Skeletal muscle tissue (tissue), 3 donors: ENCODE measurements at regions not wholly inside any gene's neighbourhood (a gene's known extent, or its start where the extent isn't known, plus 50 kb on each side); places are given as distances from the start of the nearest gene placed in this dataset.

ENCODE experiments used
- H3K27ac ChIP-seq: one replicate; pipeline ENCODE4 v1.7.0; 2013; ENCODE audit warnings: mild to moderate bottlenecking, low read depth, low read length, inconsistent platforms
- H3K27me3 ChIP-seq, 3 donors: one replicate each; pipeline ENCODE4 v1.7.0; 2013; ENCODE audit warnings: low read length in 3 of 3; ENCODE audit not compliant: control insufficient read depth in 3 of 3, insufficient read depth in 3 of 3
- H3K36me3 ChIP-seq, 3 donors: one replicate each; pipeline ENCODE4 v1.7.0; 2013; ENCODE audit warnings: low read length in 3 of 3; ENCODE audit not compliant: control insufficient read depth in 3 of 3, insufficient read depth in 3 of 3
- H3K4me1 ChIP-seq, 3 donors: one replicate each; pipeline ENCODE4 v1.7.0; 2013; ENCODE audit warnings: low read length in 3 of 3, mild to moderate bottlenecking in 3 of 3; ENCODE audit not compliant: control insufficient read depth in 3 of 3, insufficient read depth in 3 of 3
- H3K4me3 ChIP-seq, 3 donors: one replicate each; pipeline ENCODE4 v1.7.0; 2013; ENCODE audit warnings: low read length in 3 of 3
- H3K9ac ChIP-seq, 3 donors: one replicate each; pipeline ENCODE4 v1.7.0; 2013; ENCODE audit warnings: low read length in 3 of 3, mild to moderate bottlenecking in 3 of 3, moderate library complexity in 2 of 3, low read depth in 1 of 3
- H3K9me3 ChIP-seq, 3 donors: one replicate each; pipeline ENCODE4 v1.7.0; 2013; ENCODE audit warnings: low read length in 3 of 3; ENCODE audit not compliant: control insufficient read depth in 3 of 3
- donor health status: Osteomylitis.

- peaks cover 6 to 13% (median 12%) of the 10 kb centered on the region in 3 donors for H3K4me1 ChIP-seq
- H3K36me3 ChIP-seq = no peaks in the 10 kb centered on the region
- H3K9me3 ChIP-seq = no peaks in the 10 kb centered on the region
- H3K4me3 ChIP-seq = no peak overlapping the region
- no peak overlapping the region for H3K27ac ChIP-seq
- peaks cover 0 to 3% (median 0%) of the 10 kb centered on the region in 3 donors for H3K27me3 ChIP-seq
- no peak overlapping the region for H3K9ac ChIP-seq
These were observed 92.4 kb upstream of the TMEM72 start for GRCh38 chr10:44818701-44819127.

GRCh38 chr10:44820094-44820493, 91.0 kb upstream of the TMEM72 start:
- H3K4me1 ChIP-seq = peaks cover 6 to 13% (median 12%) of the 10 kb centered on the region in 3 donors
- H3K36me3 ChIP-seq = no peaks in the 10 kb centered on the region
- H3K4me3 ChIP-seq = no peak overlapping the region
- peaks cover 0 to 2% (median 0%) of the 10 kb centered on the region in 3 donors for H3K9me3 ChIP-seq
- H3K9ac ChIP-seq = no peak overlapping the region
- H3K27ac ChIP-seq = no peak overlapping the region
- H3K27me3 ChIP-seq = peaks cover 0 to 3% (median 0%) of the 10 kb centered on the region in 3 donors

GRCh38 chr10:44821290-44821689, 89.8 kb upstream of the TMEM72 start:
- Histone ChIP-seq H3K9me3 (peaks cover 0 to 2% (median 0%) of the 10 kb centered on the region in 3 donors), H3K4me3 (no peak overlapping the region), H3K4me1 (peaks cover 6 to 13% (median 12%) of the 10 kb centered on the region in 3 donors), H3K27me3 (peaks cover 0 to 3% (median 0%) of the 10 kb centered on the region in 3 donors), H3K36me3 (no peaks in the 10 kb centered on the region), H3K27ac (no peak overlapping the region), H3K9ac (no peak overlapping the region)

DNA sequence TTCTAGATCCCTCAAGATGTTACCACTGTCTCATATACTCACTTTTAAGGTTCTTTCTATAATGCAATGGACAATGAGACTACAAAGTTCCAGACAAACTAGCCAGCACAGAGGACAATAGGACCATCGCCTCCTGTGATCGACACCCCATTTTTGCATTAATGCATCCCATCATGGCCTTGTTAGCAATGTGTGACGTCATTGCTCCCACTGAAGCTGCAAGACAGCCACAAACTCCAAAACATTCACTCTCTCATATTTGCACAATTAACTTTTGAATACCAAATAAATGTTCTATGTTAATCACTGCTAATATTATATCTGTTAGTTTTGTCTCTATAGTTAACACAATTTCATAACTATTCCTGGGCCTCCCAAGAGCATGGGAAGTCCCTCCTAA, 88.8 kb upstream of the TMEM72 start:
- no peak overlapping the region for H3K4me3 ChIP-seq

DNA sequence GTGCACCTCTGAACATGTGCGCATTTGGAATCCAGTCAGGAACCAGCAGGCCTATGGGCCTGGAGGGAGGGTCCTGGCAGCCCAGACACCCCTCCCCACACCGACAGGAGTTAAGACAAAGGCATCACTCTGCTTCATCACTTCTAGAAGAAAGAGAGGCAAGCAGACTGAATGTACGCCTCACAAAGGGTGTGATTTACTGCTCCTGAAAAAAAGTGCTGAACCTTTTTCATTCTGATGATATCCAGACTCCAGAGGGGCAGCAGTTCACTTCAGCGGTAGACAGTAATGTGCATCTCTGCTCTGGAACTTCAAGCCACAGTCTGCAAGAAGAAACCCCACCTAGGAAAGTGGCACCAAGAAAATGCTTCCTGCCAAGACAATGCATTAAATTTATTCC, 88.2 kb upstream of the TMEM72 start:
- Histone ChIP-seq H3K4me3 (no peak overlapping the region), H3K27me3 (peaks cover 0 to 3% (median 0%) of the 10 kb centered on the region in 3 donors), H3K27ac (no peak overlapping the region), H3K9ac (no peak overlapping the region), H3K9me3 (peaks cover 0 to 2% (median 0%) of the 10 kb centered on the region in 3 donors), H3K4me1 (peaks cover 6 to 13% (median 8%) of the 10 kb centered on the region in 3 donors), H3K36me3 (no peaks in the 10 kb centered on the region)

More for the DNA sequence above, 88.8 kb upstream of the TMEM72 start:
- H3K36me3 ChIP-seq = no peaks in the 10 kb centered on the region
- H3K9ac ChIP-seq = no peak overlapping the region
- H3K27ac ChIP-seq = no peak overlapping the region
- peaks cover 6 to 14% (median 12%) of the 10 kb centered on the region in 3 donors for H3K4me1 ChIP-seq
- H3K9me3 ChIP-seq = peaks cover 0 to 2% (median 0%) of the 10 kb centered on the region in 3 donors
- peaks cover 0 to 3% (median 0%) of the 10 kb centered on the region in 3 donors for H3K27me3 ChIP-seq

- Histone ChIP-seq H3K27me3 (peaks cover 0 to 2% (median 0%) of the 10 kb centered on the region in 3 donors), H3K4me3 (no peak overlapping the region), H3K4me1 (peaks cover 0 to 9% (median 6%) of the 10 kb centered on the region in 3 donors), H3K9me3 (peaks cover 0 to 2% (median 0%) of the 10 kb centered on the region in 3 donors), H3K36me3 (no peaks in the 10 kb centered on the region), H3K27ac (no peak overlapping the region), H3K9ac (no peak overlapping the region)
These were observed 86.5 kb upstream of the TMEM72 start for GRCh38 chr10:44824607-44825006.

GRCh38 chr10:44827431-44828006, 83.6 kb upstream of the TMEM72 start:
- Histone ChIP-seq H3K9ac (no peak overlapping the region), H3K4me3 (no peak overlapping the region), H3K36me3 (no peaks in the 10 kb centered on the region), H3K9me3 (peaks cover 0 to 2% (median 0%) of the 10 kb centered on the region in 3 donors), H3K27me3 (no peaks in the 10 kb centered on the region), H3K4me1 (peaks cover 0 to 9% (median 6%) of the 10 kb centered on the region in 3 donors), H3K27ac (no peak overlapping the region)

DNA sequence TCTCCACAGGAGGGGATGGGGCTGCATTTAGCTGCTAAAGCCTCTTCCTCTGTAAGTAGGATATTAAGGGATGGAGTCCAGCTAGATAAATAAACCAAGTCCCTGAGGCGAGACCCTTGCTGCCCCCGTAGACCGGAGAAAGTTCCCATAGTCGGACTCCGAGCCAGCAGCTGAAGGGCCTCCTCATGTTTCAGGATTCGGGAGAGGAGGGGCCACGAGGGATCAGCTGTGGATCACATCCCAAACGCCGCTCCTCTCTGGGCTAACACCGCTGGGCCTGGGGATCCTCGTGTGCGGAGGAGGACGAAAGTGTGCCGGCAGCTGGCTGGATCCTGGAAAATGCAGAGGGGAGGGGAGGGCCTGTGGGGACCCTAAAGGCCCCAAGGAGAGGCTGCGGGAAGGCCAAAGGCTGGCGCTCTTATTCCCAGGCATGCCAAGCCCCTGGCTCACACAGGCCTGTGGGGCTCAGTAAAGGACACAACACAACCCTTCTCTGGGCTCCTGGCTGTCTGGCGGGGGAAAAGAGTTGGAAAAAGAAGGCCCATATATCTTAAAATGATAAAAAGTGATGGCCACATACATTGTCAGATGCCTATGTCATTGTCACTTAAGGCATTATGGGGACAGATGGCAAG, 82.5 kb upstream of the TMEM72 start:
- no peaks in the 10 kb centered on the region for H3K27me3 ChIP-seq
- H3K4me1 ChIP-seq = peaks cover 0 to 9% (median 6%) of the 10 kb centered on the region in 3 donors
- no peak overlapping the region for H3K27ac ChIP-seq
- peaks cover 0 to 2% (median 0%) of the 10 kb centered on the region in 3 donors for H3K9me3 ChIP-seq
- H3K36me3 ChIP-seq = no peaks in the 10 kb centered on the region
- H3K9ac ChIP-seq = no peak overlapping the region
- no peak overlapping the region for H3K4me3 ChIP-seq

- peak overlapping the region in 1 of 3 donors; percentile 16 for H3K9ac ChIP-seq
- H3K4me1 ChIP-seq = peaks cover 0 to 9% (median 6%) of the 10 kb centered on the region in 3 donors
- H3K9me3 ChIP-seq = peaks cover 0 to 2% (median 0%) of the 10 kb centered on the region in 3 donors
- no peak overlapping the region for H3K4me3 ChIP-seq
- H3K36me3 ChIP-seq = no peaks in the 10 kb centered on the region
- H3K27me3 ChIP-seq = no peaks in the 10 kb centered on the region
- no peak overlapping the region for H3K27ac ChIP-seq
These were observed 81.7 kb upstream of the TMEM72 start for GRCh38 chr10:44829426-44829825.

GRCh38 chr10:44830022-44830421, 81.1 kb upstream of the TMEM72 start:
- no peaks in the 10 kb centered on the region for H3K27me3 ChIP-seq
- H3K4me1 ChIP-seq = peaks cover 0 to 9% (median 6%) of the 10 kb centered on the region in 3 donors
- no peak overlapping the region for H3K9ac ChIP-seq
- no peak overlapping the region for H3K27ac ChIP-seq
- H3K4me3 ChIP-seq = no peak overlapping the region
- H3K36me3 ChIP-seq = no peaks in the 10 kb centered on the region
- H3K9me3 ChIP-seq = no peaks in the 10 kb centered on the region
